ENCODE measurements at regions not wholly inside any gene's neighbourhood (a gene's known extent, or its start where the extent isn't known, plus 50 kb on each side); places are given as distances from the start of the nearest gene placed in this dataset.

GRCh38 chr12:83843541-83843940 is 1069.1 kb downstream of the SLC6A15 start:
- TF ChIP-seq CTCF (IDR thresholded peaks at IDR 0.05) (no peak), POLR2A (IDR thresholded peaks at IDR 0.05) (no peak)
